HT1080 (cell line): ENCODE measurements at regions not wholly inside any gene's neighbourhood (a gene's known extent, or its start where the extent isn't known, plus 50 kb on each side); places are given as distances from the start of the nearest gene placed in this dataset.

Experiments used
- DNase-seq: peaks from one replicate; pipeline ENCODE4 v3.0.0-alpha.2; 2015; ENCODE audit warnings: low read depth

DNA sequence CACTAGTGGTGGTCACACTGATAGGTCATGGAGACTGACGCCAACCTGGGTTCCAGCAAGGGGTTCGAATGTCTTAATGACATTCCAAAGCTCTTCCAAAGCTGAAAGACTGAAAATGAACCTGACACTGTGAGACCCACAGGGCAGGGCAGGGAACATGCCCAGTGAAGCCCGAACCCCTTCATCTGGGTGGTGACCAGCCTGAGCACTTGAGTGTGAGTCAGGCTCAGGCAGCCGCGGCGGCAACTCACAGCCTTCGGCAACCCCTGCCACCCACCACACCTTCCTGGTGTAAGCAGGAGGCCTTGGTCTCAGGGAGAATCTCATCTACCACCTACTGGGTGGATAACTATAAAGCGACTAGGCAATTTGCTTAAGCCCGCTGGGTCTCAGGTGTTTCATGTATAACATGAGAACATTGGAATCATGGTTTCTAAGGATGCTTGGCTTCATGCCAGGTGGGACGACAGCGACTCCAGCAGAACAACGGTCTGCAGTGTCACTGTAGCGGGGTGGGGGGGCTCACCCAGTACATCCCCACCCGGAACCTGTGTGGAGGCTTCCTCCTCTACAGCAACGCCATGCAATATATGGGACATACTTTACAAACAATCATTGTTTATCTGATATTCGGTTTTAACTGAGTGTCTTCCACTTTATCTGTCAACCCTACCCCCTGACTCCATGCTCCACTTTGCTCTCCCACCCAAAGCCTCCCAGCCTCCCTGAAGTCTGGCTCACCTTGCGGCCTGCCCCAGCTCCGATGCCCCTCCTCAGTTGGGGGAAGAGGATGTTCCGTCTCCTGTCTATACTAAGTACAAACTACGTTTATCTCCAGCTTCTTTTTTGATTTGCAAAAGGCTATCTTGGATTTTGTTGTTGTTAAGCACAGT lies 125.0 kb upstream of the MEF2A start:
- DNase-seq, result no peak

DNA sequence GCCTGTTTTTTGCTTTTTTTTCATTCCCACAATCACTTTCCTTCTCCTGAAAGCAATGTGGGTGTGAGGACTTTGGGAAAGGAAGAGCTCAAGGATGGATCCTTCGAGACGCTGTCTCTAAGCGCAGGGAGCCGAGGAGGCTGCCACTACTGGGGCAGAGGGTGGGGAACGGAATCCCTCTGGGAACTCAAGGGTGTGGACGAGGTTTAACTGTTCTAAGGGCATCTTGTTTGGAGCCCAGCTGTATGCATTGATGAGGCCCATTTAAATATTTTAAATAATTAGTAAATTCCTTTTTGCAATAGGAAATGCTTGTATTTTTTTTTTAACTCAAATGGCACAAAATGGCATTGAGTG lies 124.4 kb upstream of the MEF2A start:
- no peak for DNase-seq

DNA sequence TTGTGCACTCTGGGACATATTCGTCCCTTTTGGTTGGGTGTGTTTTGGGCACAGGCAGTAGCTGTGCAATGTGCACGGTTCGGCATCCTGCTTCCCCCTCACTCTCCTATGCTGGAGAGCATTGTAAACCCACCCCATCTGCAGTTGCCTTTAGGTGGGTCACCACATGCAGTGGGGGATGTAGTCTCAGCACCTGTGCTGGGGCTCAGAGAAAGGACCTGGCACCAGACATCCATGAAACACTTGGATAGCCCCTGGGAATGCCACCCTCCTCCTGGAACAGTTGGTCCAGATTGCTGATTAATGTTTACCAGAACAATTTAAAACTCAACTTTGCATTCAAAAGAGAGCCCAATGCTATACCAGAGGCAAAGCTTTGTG lies 123.9 kb upstream of the MEF2A start:
- DNase-seq, result no peak

DNA sequence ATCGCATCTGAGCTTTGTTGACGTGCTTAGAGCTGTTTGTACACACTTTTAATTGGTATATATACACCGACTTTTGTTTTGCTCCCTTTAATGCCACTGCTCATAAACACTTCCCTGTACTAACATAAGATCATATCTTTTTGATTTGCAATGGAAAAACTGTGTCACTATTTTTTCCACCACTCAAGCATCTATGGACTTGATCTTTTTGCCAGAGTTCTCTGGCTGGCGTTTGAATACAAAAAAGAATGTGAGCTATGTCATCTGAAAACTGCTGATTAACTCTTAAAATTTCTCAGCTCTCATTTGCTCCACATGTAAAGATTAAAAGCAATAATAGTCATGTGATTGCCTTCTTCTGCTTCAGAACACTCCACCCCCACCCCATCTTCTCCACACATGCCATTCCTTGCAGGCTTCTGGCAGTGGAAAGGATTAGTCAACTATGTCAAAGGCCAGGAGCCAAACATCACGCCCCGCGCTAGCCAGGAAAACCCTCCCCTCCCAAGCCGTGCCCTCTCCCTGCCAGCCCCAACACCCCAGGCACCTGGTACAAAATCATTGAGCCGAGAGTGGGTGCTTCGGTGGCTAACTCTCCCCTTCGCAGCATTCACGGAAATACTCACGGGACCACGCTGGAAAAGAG lies 123.4 kb upstream of the MEF2A start:
- DNase-seq, result peak; percentile 71

DNA sequence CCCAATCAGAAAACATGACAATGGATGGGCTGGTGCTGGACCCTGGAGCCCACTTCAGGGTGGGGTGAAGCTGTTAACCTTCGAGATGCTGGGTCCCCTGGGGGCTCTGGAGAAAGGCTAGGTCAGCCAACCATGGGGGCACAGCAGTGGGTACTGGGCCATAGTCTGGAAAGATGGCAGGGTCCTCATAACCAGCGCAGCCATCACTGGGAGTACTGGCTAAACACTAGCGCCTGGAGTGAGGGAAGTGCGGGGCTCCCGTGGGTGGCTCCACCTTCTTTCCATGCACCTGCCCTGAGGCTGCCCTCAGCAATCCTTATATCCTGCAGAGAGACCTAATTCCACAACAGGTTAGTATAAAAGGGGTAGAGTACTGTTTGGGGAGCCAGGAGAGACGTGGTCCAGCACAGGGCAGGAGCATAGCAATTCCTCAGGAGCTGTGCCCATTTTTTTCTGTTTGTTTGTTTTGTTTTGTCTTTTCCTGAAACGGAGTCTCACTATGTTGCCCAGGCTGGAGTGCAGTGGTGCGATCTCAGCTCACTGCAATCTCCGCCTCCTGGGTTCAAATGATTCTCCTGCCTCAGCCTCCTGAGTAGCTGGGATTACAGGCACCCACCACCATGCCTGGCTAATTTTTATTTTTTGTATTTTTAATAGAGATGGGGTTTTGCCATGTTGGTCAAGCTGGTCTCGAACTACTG lies 122.6 kb upstream of the MEF2A start:
- no peak for DNase-seq

DNA sequence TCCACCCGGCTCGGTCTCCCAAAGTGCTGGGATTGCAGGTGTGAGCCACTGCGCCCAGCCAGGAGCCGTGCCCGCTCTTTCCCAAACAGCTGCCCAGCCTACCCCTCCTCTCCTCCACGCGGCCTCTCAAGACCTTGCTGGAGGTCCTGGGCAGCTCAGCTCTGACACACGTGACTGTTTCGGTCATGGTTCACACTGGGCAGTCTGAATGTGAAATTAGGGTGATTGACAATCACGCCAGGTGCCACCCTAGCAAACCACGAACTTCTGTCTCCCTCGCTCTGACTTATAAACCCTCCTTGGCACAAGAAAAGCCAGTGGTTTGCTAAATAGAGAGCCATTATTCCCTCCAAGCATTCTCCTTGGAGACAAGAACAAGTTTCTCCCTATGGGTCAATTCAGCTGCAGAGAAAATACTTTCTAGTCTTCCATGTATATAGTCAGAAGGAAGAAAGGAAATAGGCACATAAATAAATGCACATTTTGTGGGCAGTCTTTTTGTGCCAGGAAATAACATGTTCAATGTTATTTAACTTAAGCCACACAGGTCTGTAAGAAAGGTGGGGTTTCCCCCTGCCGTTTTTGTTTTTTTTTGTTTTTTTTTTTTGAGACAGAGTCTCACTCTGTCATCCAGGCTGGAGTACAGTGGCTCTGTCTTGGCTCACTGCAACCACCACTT lies 121.9 kb upstream of the MEF2A start:
- no peak for DNase-seq

DNA sequence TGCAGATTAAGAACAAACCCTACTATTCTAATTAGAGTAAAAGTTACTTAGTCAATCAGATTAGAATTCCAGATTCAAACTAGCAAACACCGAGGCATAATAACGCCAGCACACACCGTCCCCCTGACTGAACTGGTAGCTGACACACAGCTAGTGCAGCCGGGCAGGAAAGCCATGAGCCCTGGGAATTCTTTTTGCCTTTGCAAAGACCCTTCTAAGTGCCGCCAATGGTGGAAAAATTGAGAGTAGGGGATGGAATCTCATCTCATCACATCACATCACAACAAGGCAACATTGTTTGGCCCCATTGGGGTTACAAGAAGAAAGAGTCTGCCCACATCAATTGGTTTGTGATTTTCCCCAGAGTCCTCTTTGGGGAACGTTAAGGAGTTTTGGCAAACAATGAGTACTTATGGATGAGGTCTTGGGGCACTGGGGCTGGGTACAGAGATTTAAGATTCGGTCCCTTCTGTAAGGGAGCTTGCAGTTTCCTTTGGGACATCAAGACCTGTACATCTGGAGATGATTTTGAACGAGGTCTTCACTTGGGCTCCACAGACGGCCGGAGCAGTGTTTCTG lies 120.4 kb upstream of the MEF2A start:
- no peak for DNase-seq

DNA sequence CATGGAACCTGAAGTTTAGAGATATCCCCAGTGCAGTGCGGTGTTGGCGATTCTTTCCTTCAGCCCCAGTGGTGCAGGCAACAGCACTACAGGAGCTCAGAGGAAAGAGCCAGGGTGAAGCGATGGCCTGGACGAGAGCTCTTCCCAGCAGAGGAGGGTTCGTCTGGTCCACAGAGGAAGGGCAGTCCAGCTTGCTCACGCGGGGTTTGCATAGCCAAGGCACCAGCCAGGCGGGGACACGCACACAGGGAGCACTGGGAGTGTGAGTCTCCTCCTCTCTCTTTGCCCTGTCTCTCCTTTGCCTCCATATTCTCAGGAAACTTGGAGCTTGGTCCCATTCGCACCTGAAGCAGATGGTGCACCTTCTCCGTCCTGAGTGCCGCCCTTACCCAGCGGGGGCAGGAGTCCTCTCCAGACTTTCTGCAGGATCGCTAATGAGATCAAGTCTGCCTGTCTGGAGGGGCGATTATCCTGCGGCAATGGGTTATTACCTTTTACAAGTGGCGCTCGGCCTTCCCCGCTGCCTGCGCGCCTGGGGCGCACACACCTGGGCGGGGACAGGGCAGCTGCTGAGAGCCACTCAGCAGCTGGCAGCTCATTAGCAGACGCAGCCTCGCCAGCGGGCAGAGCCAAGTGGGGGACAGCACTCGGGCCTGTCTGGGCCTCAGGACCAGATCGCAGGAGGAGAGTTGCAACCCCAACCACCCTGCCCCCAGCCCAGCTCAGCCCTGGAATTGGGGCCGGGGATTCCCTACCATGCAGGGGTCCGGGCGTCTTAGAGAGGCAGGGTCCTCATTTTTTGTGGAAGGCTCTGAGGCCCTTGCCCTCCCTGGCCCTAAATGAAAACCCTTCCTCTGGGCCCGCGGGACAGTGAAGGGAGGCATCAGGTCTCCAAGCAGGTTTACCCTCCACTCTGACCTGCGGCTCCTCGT lies 119.0 kb upstream of the MEF2A start:
- DNase-seq, result no peak

DNA sequence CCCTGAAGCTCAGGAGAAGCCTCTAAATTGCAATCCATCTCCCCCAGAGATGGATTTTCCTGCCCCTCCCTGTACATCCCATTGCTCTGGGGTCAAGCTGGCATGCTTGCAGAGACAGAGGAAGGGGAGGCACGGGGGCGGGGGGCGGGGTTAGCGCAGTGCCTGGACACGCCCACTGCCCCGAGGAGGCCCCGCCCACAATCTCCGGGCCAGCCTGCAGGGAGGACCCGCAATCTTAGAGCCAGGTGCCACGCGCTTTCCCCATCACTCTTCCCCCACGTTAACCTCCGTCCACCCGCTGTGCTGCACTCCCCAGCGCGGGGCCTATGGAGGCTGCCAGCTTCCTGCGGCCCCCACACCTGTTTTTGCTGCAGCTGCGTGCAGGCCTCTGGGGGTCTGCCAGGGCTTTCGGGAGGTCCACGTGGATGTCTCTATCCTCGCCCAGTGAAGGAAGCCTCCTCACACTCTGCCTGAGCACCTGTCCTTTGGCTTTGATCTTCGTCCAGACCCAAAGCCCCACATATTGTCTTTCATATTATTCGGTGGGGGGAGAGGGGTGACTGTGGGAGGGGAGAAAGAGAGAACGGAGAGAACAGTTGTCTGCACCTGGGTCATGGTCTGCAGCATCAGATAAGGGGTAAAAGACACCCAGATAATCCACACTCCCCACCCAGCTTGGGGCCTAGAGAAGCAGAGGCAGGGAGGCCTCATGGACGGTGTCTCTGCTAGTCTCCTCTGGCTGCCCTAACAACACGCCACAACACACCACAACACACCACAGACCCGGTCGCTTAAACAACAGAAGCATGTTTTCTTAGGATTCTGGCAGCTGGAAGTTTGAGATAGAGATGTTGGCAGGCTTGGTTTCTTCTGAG lies 118.0 kb upstream of the MEF2A start:
- no peak for DNase-seq

DNA sequence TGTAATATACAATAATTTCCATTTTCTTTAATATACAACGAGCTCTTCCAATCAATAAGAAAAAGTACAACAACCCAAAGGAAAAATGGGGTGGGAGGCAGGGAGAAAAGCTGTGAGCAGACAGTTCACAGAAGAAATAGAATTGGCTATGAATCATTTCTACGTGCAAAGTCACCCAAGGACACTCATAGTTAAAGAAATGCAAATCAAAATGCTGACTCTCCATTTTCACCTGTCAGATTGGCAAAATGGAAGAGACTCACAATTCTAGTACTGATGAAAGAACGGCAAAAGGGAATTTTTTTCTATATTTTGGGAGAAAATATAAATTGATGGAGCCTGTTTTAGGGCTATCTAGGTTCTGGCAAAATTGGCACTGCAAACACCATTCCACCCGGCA lies 116.3 kb upstream of the MEF2A start:
- DNase-seq, result no peak

DNA sequence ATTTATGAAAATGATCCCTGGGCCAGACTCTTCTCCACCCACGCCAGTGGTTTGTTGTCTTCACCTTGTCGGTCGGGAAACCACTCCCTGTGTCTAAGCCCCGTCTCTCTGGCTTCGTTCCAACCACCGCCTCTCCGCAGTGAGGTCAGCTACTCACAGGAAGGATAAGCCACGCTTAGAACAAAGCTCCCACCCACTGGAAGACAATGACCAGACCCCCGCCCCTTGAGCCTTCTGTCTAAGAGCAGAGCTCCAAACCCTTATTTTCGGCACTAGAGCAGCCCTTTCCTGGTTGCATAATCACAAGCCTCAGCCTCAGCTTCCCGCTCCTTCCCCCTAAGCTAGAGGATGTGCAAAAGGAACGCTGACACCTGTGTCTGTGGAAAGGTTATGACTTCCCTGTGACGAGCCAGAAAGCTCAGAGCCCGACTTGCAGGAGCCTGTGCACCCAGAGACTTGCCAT lies 114.9 kb upstream of the MEF2A start:
- peak; percentile 48 for DNase-seq

DNA sequence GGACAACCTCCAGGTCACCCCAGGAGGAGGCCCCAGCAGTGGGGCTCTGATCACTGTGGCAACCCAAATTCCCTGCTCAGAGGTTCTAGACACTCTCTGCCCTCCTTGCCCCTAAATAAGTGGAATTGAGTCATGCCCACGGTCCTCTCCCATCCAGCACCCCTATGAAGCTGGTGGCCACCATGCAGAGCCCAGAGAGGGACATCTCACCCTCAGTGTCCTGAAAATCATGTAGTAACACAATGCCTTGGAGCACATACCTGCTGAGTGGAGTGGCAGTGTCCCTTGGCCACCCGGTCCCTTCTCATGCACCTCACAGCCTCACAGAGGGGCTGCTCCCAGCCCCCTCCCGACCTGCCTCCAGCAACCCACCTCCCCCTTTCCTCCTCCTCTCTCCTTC lies 114.3 kb upstream of the MEF2A start:
- no peak for DNase-seq

DNA sequence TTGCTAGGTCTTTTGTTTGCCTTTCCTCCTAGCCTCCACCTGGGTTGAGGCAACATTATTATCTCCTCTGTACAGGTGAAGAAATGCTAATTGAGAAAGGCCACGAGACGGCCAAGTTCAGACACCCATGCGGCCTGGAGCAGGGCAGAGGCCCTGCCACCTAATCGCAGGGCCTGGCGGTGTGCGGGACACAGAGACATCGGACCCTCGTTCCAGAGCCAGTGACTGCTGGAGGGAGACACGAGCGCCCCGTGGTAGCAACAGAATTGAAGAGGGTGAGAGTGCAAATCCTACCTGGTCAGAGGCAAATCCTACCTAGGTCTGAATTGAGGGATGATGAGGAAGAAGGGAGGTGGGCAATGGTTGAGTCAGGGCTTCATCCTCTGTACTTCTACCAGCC lies 113.8 kb upstream of the MEF2A start:
- DNase-seq, result no peak

DNA sequence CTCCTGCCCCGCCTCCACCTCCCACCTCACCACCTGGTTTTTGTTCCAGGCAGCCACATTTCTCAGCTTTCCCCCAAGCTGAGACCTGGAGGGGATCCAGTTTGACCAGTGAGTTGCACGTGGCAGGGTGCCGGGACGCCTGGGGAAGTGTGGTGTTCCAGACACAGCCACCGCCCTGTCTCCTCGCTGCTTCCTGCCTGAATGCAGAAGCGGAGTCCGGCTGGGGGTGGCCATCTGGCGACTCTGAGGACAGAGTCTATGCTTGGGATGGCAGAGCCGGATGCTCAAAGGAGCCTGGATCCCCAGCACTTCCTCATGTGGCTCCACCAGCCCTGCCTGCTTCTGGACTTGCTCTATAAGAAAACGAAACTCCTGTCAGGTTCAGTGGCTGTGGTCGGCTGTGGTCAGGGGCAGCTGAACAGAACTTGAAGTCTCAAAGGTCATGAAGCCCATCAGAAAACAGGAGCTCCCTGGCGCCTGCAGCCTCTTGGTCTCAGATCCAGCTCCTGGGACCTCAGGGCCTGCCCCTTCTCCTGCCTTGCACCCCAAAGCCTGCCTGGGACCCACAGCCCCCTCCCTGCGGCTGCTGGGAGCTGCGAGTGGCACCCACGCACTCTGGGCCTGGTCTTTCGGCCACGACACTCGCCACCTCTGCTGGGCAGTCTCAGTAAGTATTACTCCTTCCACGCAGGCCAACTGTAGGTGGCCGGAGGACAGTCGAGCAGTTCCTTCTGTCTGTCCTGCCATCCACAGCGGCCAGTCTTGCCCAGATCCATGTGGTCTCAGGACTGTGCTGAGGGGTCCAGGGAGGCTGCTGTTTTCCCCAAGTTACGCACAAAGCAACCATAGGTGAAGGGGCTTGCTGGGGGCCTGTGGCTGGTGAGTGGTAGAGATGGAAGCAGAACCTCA lies 112.8 kb upstream of the MEF2A start:
- no peak for DNase-seq

DNA sequence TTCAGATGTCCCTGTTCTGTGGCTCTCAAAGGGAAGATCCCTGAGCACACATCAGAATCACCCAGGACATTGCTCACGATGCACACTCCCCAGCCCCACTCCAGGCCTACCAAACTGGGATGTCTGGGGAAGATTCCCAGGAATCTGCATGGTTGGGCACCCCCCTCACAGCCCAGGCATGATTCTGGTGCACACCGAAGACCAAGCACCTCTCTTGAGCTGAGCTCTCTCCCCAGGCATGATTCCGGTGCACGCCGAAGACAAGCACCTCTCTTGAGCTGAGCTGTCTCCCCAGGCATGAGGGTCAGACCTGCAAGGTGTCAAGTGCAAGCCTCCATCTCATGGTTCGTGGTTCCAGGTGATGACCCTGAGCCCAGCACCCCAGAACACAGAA lies 112.2 kb upstream of the MEF2A start:
- DNase-seq, result no peak

DNA sequence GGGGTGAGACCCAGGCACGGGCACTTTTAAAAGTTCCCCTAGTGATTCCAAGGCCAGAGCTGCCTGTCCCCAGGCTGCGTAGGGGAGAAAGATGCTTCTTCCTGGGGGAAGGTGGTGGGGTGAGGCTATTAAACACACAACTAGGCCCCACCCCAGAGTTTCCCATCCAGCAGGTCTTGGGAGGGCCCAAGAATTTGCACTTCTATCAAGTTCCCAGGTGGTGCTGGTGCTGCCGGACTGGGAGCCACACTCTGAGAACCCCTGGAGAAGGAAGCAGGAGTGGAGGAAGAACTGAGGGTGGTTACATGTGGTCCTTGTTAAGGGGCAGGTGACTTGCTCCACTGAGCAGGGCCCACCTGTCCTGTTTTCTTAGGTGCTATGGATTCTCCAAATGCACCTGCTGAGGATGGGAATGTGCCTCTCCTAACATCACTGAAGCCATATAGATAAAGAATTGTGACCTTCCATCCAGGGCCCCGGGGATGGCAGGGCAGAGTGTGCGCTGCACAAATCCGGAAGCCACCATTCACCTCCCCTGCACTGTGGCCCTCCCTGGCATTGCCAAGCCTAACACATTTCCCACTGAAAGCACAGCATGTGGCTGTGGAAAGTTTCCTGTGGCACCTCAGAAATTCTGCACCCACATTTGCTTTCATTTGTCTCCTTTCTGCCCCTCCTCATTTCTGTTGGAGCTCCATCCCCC lies 111.5 kb upstream of the MEF2A start:
- DNase-seq, result no peak

DNA sequence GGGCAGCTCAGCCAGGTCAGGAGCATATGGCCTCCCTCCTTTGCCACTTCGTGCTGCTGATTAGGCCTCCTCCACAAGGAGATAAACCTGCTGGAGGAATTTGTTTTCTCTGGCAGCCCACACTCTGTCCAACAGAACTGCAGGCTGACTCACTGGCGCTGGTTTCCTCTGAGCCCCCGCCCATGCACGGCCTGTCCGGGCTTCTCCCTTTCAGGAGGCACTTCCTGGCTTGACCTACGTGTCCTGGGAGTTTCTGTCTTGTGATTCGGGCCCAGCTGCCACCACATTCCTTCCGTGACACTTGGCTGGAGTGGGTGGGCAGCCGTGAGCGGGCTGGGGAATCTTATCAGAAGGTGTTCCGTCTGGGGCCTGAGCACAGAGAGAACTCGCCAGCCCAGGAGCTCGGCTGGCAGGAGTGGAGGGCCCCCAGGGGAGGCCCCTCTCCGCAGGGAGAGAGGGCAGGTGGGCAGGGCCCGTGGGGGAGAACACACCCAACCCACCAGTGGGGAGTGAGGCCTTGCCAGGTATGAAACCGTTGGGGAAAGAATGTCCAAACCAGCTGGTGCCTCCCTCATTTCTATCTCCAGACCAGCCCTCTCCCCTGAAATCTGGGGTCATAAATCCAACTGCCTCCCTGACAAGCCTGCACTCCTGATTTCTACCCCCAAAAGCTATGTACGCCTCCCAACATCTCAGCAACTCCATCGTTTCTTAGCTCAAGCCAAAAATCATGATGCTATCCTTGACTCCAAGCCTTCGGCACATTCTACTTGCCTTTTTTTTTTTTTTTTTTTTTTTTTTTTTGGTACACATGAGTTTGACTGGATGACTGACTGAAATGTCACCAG lies 110.6 kb upstream of the MEF2A start:
- DNase-seq, result peak; percentile 94
